Endodermal cell (in vitro differentiated cells): ENCODE measurements at regions not wholly inside any gene's neighbourhood (a gene's known extent, or its start where the extent isn't known, plus 50 kb on each side); places are given as distances from the start of the nearest gene placed in this dataset.

Experiments
- DNase-seq: peaks from one replicate; pipeline ENCODE4 v3.0.0-alpha.2; 2017
- H3K27ac ChIP-seq: 2 replicates; pipeline ENCODE4 v1.5.1; 2013; ENCODE audit warnings: mild to moderate bottlenecking, low read depth, low read length, moderate library complexity
- H3K27me3 ChIP-seq: 2 replicates; pipeline ENCODE4 v1.6.1; 2013; ENCODE audit warnings: mild to moderate bottlenecking, low read length, moderate library complexity; ENCODE audit not compliant: insufficient read depth, control insufficient read depth, poor library complexity, severe bottlenecking
- H3K36me3 ChIP-seq: 2 replicates; pipeline ENCODE4 v1.7.0; 2013; ENCODE audit warnings: mild to moderate bottlenecking, low read length, moderate library complexity; ENCODE audit not compliant: control insufficient read depth, insufficient read depth
- H3K4me1 ChIP-seq: one replicate; pipeline ENCODE4 v1.7.0; 2013; ENCODE audit warnings: low read length; ENCODE audit not compliant: control insufficient read depth, insufficient read depth
- H3K4me3 ChIP-seq: 2 replicates; pipeline ENCODE4 v1.5.1; 2013; ENCODE audit warnings: mild to moderate bottlenecking, low read length, moderate library complexity
- H3K9ac ChIP-seq: 2 replicates; pipeline ENCODE4 v1.6.1; 2013; ENCODE audit warnings: mild to moderate bottlenecking, low read length, moderate library complexity; ENCODE audit not compliant: poor library complexity, severe bottlenecking; ENCODE audit errors: extremely low read depth
- H3K9me3 ChIP-seq: 2 replicates; pipeline ENCODE4 v1.6.1; 2013; ENCODE audit warnings: mild to moderate bottlenecking, low read length, moderate library complexity; ENCODE audit not compliant: control insufficient read depth
- H3K27ac Mint-ChIP-seq: 2 replicates; pipeline ENCODE4 v1.8.0; 2020; ENCODE audit warnings: mixed read lengths
- H3K27me3 Mint-ChIP-seq: 2 replicates; pipeline ENCODE4 v1.8.0; 2021; ENCODE audit warnings: mild to moderate bottlenecking, mixed read lengths; ENCODE audit not compliant: insufficient read depth
- H3K36me3 Mint-ChIP-seq: 2 replicates; pipeline ENCODE4 v1.8.0; 2020; ENCODE audit warnings: low read depth, mixed read lengths
- H3K4me1 Mint-ChIP-seq: 2 replicates; pipeline ENCODE4 v1.8.0; 2020; ENCODE audit warnings: mixed read lengths
- H3K4me3 Mint-ChIP-seq: 2 replicates; pipeline ENCODE4 v1.8.0; 2020; ENCODE audit warnings: mild to moderate bottlenecking, moderate library complexity, mixed read lengths
- H3K9me3 Mint-ChIP-seq: 2 replicates; pipeline ENCODE4 v1.8.0; 2020; ENCODE audit warnings: mild to moderate bottlenecking, mixed read lengths
- WGBS, 2 experiments: methylation state at CpG; one replicate each; pipeline versions ENCODE4 v1.1.5 to v1.1.7; 2013; ENCODE audit warnings: missing lambda C conversion rate in 2 of 2, mixed read lengths in 1 of 2; ENCODE audit not compliant: insufficient coverage in 1 of 2, insufficient read length in 1 of 2; 5-methylcytosine and 5-hydroxymethylcytosine counted together
- TF ChIP-seq, protein P1 (sequence below): fragments of 200-600 bp; sonication (generic); conservative IDR thresholded peaks from 2 replicates; pipeline ENCODE4 v1.5.0; 2021; ENCODE audit warnings: antibody characterized with exemption, mild to moderate bottlenecking

DNA sequence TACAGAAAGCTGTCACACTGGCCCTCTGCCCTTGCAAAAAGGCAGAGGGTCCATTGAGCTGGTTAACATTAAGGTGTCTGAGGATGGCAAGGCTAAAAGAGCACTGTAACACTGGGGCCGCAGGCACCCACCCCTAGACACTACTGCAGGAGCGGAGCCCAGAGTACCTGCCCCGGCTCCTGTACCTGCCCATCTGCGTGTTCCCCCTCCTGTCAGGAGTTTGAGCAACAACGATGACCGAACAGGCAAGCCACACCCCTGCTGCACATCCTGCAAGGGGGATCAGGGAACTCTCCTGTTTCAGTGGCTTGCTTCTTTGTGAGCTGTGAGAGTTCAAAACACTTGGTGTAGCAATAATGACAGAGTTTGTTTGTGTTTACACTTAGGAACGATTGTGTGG is 117.4 kb upstream of the STARD13 start:
- TF ChIP-seq, protein P1, sequence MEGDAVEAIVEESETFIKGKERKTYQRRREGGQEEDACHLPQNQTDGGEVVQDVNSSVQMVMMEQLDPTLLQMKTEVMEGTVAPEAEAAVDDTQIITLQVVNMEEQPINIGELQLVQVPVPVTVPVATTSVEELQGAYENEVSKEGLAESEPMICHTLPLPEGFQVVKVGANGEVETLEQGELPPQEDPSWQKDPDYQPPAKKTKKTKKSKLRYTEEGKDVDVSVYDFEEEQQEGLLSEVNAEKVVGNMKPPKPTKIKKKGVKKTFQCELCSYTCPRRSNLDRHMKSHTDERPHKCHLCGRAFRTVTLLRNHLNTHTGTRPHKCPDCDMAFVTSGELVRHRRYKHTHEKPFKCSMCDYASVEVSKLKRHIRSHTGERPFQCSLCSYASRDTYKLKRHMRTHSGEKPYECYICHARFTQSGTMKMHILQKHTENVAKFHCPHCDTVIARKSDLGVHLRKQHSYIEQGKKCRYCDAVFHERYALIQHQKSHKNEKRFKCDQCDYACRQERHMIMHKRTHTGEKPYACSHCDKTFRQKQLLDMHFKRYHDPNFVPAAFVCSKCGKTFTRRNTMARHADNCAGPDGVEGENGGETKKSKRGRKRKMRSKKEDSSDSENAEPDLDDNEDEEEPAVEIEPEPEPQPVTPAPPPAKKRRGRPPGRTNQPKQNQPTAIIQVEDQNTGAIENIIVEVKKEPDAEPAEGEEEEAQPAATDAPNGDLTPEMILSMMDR: no peak
- no peak for DNase-seq
- Histone ChIP-seq H3K4me3 (no peak overlapping the region), H3K27ac (no peak overlapping the region), H3K9me3 (no peaks in the 10 kb centered on the region), H3K36me3 (no peaks in the 10 kb centered on the region), H3K27me3 (no peaks in the 10 kb centered on the region), H3K9ac (no peak overlapping the region), H3K4me1 (no peaks in the 10 kb centered on the region)
- Mint-ChIP-seq H3K4me1 (no peaks in the 10 kb centered on the region), H3K36me3 (no peaks in the 10 kb centered on the region), H3K4me3 (no peak overlapping the region), H3K27ac (no peak overlapping the region), H3K9me3 (no peaks in the 10 kb centered on the region), H3K27me3 (no peaks in the 10 kb centered on the region)
- 86 to 100% methylated on average over 1 to 7 of the region's 7 CpGs for WGBS, 2 experiments

DNA sequence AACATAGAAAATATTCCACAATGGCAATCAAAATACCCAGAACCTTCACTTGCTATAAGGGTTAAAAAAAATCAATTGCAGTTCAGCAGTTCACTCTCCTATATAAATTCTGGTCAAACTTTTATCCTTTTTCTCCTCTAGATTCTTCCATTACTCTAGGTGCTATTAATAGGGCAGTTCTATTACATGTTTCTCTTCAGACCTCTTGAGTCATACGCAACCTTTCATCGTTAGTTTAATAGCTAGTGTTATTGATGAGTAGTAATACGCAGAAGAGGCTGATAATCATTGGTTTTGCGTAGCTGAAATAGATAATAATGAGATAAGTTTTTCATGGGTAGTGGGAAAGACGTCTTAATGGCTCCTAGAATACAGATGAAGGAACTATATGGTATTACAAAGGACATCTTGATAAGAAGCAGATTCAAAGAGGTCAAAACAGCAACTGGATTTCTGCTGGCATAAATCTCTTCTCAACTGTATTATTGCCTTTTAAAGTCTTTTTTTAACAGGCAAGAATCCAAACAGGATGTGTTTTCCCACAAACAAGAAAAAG is 118.3 kb upstream of the STARD13 start:
- 94 to 96% methylated on average over 5 of the region's 5 CpGs for WGBS, 2 experiments
- H3K27me3 ChIP-seq: no peaks in the 10 kb centered on the region
- Mint-ChIP-seq H3K9me3 (no peaks in the 10 kb centered on the region), H3K4me1 (no peaks in the 10 kb centered on the region), H3K27ac (no peak overlapping the region), H3K36me3 (no peaks in the 10 kb centered on the region), H3K4me3 (no peak overlapping the region), H3K27me3 (no peaks in the 10 kb centered on the region)
- no peak overlapping the region for H3K4me3 ChIP-seq
- H3K36me3 ChIP-seq: no peaks in the 10 kb centered on the region
- no peak overlapping the region for H3K27ac ChIP-seq
- TF ChIP-seq, protein P1: no peak
- H3K4me1 ChIP-seq: no peaks in the 10 kb centered on the region
- no peaks in the 10 kb centered on the region for H3K9me3 ChIP-seq
- DNase-seq: no peak
- no peak overlapping the region for H3K9ac ChIP-seq

DNA sequence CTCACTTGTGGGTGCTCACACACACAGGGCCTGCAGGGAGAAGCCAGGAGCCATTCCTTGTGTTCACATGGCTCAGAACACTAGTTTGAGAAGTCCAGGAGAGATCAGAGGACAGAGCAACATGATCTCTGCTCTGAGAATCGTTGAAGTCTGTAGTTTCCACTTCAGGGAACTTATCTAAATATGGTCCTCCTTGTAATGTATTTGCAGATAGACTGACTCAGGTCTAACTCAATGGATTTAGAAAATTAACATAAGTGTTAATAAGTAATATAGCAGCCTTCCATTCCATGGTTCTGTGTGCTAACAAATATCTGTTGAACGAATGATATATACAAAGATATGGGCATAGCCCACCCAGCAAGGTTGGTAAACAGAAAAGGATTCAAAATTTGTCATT is 119.8 kb upstream of the STARD13 start:
- Histone ChIP-seq H3K4me3 (no peak overlapping the region), H3K36me3 (no peaks in the 10 kb centered on the region), H3K27me3 (no peaks in the 10 kb centered on the region), H3K27ac (no peak overlapping the region), H3K4me1 (no peaks in the 10 kb centered on the region), H3K9ac (no peak overlapping the region), H3K9me3 (no peaks in the 10 kb centered on the region)
- Mint-ChIP-seq H3K27me3 (no peaks in the 10 kb centered on the region), H3K4me3 (no peak overlapping the region), H3K4me1 (no peaks in the 10 kb centered on the region), H3K27ac (no peak overlapping the region), H3K36me3 (no peaks in the 10 kb centered on the region), H3K9me3 (no peaks in the 10 kb centered on the region)
- DNase-seq: no peak
- TF ChIP-seq, protein P1: no peak
- WGBS, 2 experiments: 67 to 91% methylated on average over 1 to 2 of the region's 2 CpGs
